Medulla oblongata (tissue), 1 donor: ENCODE measurements at regions not wholly inside any gene's neighbourhood (a gene's known extent, or its start where the extent isn't known, plus 50 kb on each side); places are given as distances from the start of the nearest gene placed in this dataset.

ENCODE experiments used
- DNase-seq: peaks from one replicate; pipeline ENCODE4 v3.0.0-alpha.2; 2015; ENCODE audit errors: extremely low spot score

GRCh38 chr13:59229401-59229800 is 934.3 kb downstream of the DIAPH3 start:
- DNase-seq, result no peak

GRCh38 chr13:59229861-59230260 is 933.9 kb downstream of the DIAPH3 start:
- no peak for DNase-seq

- DNase-seq, result no peak
Measured at GRCh38 chr13:59230484-59231264, 933.1 kb downstream of the DIAPH3 start.

GRCh38 chr13:59236309-59236919 is 927.3 kb downstream of the DIAPH3 start:
- DNase-seq, result no peak

GRCh38 chr13:59236944-59237343 is 926.8 kb downstream of the DIAPH3 start:
- no peak for DNase-seq

- peak; percentile 56 for DNase-seq
Measured at GRCh38 chr13:59247171-59247570, 916.6 kb downstream of the DIAPH3 start.

GRCh38 chr13:59250336-59251189 is 913.2 kb downstream of the DIAPH3 start:
- peak; percentile 15 for DNase-seq

GRCh38 chr13:59259165-59260000 is 904.3 kb downstream of the DIAPH3 start:
- DNase-seq, result no peak

GRCh38 chr13:59261928-59262488 is 901.7 kb downstream of the DIAPH3 start:
- peak; percentile 57 for DNase-seq

- no peak for DNase-seq
Measured at GRCh38 chr13:59263531-59263930, 900.2 kb downstream of the DIAPH3 start.

GRCh38 chr13:59266478-59267063 is 897.2 kb downstream of the DIAPH3 start:
- no peak for DNase-seq

GRCh38 chr13:59269476-59269875 is 894.3 kb downstream of the DIAPH3 start:
- DNase-seq, result no peak

- no peak for DNase-seq
Measured at GRCh38 chr13:59270327-59270726, 893.4 kb downstream of the DIAPH3 start.

GRCh38 chr13:59274958-59275727 is 888.6 kb downstream of the DIAPH3 start:
- DNase-seq, result no peak

- no peak for DNase-seq
Measured at GRCh38 chr13:59276436-59276835, 887.3 kb downstream of the DIAPH3 start.

- no peak for DNase-seq
Measured at GRCh38 chr13:59277106-59277505, 886.6 kb downstream of the DIAPH3 start.

GRCh38 chr13:59279028-59279427 is 884.7 kb downstream of the DIAPH3 start:
- no peak for DNase-seq

- DNase-seq, result no peak
Measured at GRCh38 chr13:59279576-59279975, 884.2 kb downstream of the DIAPH3 start.

- no peak for DNase-seq
Measured at GRCh38 chr13:59280297-59280696, 883.4 kb downstream of the DIAPH3 start.

GRCh38 chr13:59281453-59281852 is 882.3 kb downstream of the DIAPH3 start:
- DNase-seq, result no peak
